SJSA1 (cell line): ENCODE measurements at regions not wholly inside any gene's neighbourhood (a gene's known extent, or its start where the extent isn't known, plus 50 kb on each side); places are given as distances from the start of the nearest gene placed in this dataset.

Experiments used
- DNase-seq, 2 experiments: peaks; one replicate each; pipeline ENCODE4 v3.0.0-alpha.2; 2015 to 2020; ENCODE audit warnings: low spot score in 2 of 2, low read depth in 1 of 2
- H3K27ac ChIP-seq: fragments of 250-450 bp; sonication (Bioruptor Pico); 2 replicates; pipeline ENCODE4 v1.5.1; 2020; ENCODE audit warnings: mild to moderate bottlenecking, moderate library complexity
- H3K27me3 ChIP-seq: fragments of 250-450 bp; sonication (Bioruptor Pico); replicated peaks from 2 replicates; pipeline ENCODE4 v1.5.1; 2020; ENCODE audit warnings: mild to moderate bottlenecking, moderate library complexity
- H3K36me3 ChIP-seq: fragments of 250-450 bp; sonication (Bioruptor Pico); 2 replicates; pipeline ENCODE4 v1.5.1; 2020; ENCODE audit warnings: mild to moderate bottlenecking
- H3K4me1 ChIP-seq: fragments of 250-450 bp; sonication (Bioruptor Pico); replicated peaks from 2 replicates; pipeline ENCODE4 v1.6.1; 2021; ENCODE audit warnings: mild to moderate bottlenecking
- H3K4me3 ChIP-seq: fragments of 250-450 bp; sonication (Bioruptor Pico); 2 replicates; pipeline ENCODE4 v1.5.1; 2020; ENCODE audit warnings: mild to moderate bottlenecking
- H3K9me3 ChIP-seq: fragments of 250-450 bp; sonication (Bioruptor Pico); replicated peaks from 2 replicates; pipeline ENCODE4 v1.5.1; 2020; ENCODE audit warnings: mild to moderate bottlenecking

DNA sequence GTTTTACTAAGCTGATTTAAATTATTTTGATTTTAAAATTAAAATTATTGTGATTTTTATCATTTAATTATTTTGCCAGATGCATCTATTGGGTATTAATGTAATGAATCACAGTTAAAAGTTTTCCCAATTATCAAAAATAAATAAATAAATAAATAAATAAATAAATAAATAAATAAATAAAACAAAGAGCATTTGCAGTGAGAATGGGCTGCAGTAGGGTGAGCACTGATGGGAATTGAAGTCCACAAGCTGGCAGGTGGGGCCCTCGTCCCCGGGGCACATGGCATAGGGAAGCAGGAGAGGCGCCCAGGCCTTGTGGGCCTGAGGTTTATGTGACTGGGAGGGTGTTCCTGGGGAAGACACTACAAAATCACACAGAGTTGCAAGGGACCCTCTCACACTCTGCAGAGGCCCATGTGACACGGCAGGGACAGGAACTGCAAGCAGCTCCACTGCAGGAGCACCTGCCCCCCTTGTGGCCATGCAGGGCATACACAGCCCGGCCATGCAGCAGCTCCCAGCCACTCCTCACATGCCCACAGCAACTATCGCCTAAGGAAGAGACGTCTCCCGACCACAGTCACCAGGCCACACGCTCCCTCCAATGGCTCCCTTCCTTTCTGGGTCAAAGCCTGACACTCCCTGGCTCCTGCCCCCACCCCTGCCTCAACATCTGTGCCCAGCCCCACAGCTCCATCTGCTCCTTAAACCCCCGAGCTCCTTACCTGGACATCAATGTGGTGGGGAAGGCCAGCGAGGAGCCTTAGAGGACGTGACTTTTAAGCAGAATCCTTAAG, 256.3 kb upstream of the SFSWAP start:
- peak; percentile 10 to 16 for DNase-seq
- Histone ChIP-seq H3K4me1 (no peaks in the 10 kb centered on the region), H3K36me3 (no peaks in the 10 kb centered on the region), H3K4me3 (no peak overlapping the region), H3K9me3 (no peaks in the 10 kb centered on the region), H3K27me3 (no peaks in the 10 kb centered on the region), H3K27ac (no peak overlapping the region)

- H3K27me3 ChIP-seq: no peaks in the 10 kb centered on the region
- no peaks in the 10 kb centered on the region for H3K4me1 ChIP-seq
- no peaks in the 10 kb centered on the region for H3K36me3 ChIP-seq
- no peak overlapping the region for H3K27ac ChIP-seq
- DNase-seq: peak in 1 of 2 experiments; percentile 28
- H3K9me3 ChIP-seq: no peaks in the 10 kb centered on the region
- no peak overlapping the region for H3K4me3 ChIP-seq
Observed at GRCh38 chr12:131455218-131455506, 255.7 kb upstream of the SFSWAP start.

DNA sequence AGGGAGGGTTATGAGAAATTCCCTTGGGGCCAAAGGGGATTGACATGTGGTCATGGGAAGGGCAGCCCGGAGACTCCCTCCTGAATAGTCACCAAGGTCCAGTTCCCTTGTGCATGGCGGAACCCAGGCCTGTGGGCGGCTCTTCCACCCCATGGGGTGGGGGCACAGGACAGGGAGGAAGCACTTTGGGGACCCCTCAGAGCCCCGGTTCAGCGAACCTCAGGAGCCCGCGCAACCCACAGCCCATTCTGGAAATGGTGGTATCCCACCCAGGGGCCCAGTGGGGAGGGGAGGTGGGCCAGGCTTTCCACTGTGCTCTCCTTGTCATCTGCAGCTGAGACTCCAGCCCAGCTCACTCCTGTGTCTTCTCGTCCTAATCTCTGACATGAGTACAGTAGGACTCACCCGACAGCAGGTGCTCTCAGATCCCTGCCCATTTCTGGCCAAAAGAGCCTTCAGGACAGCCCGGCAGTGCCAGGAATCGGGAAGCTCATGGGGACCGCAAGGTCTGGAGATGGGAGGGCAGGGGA, 255.2 kb upstream of the SFSWAP start:
- Histone ChIP-seq H3K27ac (no peak overlapping the region), H3K9me3 (no peaks in the 10 kb centered on the region), H3K4me1 (no peaks in the 10 kb centered on the region), H3K27me3 (no peaks in the 10 kb centered on the region), H3K4me3 (no peak overlapping the region), H3K36me3 (no peaks in the 10 kb centered on the region)
- peak in 1 of 2 experiments; percentile 36 for DNase-seq

DNA sequence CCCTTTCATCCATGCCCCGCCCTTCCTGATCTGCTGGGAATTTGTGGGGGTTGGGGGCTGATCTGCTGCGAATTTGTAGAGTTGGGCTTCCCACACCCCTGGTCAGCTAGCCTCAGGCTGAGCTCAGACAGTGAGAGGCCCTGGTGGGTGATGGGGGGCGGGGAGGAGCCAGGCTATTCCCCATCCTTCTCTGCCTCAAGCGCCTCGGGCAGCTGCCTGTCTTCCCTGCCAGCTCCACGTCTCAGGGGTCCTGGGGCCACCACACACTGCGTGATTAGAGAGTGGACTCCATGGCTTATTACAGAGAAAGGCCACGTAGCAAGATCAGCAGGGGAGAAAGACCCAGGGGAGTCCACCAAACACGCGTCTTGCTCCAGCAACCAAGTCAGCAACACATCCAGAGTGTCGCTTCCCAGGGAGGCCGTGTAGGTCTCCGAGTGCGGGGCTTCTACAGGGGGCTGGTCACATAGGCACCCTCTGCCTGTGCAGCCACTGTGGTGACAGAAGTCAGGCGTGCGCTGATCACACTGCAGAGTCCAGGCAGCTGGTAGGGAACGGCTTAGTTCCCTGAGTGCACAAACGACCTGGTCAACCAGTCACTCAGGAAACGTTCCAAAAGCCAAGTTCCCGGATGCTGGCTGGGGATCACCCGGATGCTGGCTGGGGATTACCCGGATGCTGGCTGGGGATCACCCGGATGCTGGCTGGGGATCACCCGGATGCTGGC, 254.4 kb upstream of the SFSWAP start:
- no peaks in the 10 kb centered on the region for H3K27me3 ChIP-seq
- H3K4me3 ChIP-seq: no peak overlapping the region
- H3K4me1 ChIP-seq: no peaks in the 10 kb centered on the region
- H3K36me3 ChIP-seq: no peaks in the 10 kb centered on the region
- H3K9me3 ChIP-seq: no peaks in the 10 kb centered on the region
- peak in 1 of 2 experiments; percentile 35 for DNase-seq
- H3K27ac ChIP-seq: no peak overlapping the region

GRCh38 chr12:131457028-131457310, 253.9 kb upstream of the SFSWAP start:
- Histone ChIP-seq H3K27ac (no peak overlapping the region), H3K9me3 (no peaks in the 10 kb centered on the region)
- no peak for DNase-seq

GRCh38 chr12:131457331-131458047, 253.4 kb upstream of the SFSWAP start:
- no peak overlapping the region for H3K27ac ChIP-seq

More at GRCh38 chr12:131457028-131457310, 253.9 kb upstream of the SFSWAP start:
- Histone ChIP-seq H3K27me3 (no peaks in the 10 kb centered on the region), H3K4me1 (no peaks in the 10 kb centered on the region), H3K36me3 (no peaks in the 10 kb centered on the region), H3K4me3 (no peak overlapping the region)

GRCh38 chr12:131458048-131458374, 252.9 kb upstream of the SFSWAP start:
- Histone ChIP-seq H3K4me3 (no peak overlapping the region), H3K4me1 (no peaks in the 10 kb centered on the region), H3K27me3 (no peaks in the 10 kb centered on the region), H3K9me3 (no peaks in the 10 kb centered on the region), H3K27ac (no peak overlapping the region), H3K36me3 (no peaks in the 10 kb centered on the region)
- DNase-seq: no peak

More at GRCh38 chr12:131457331-131458047, 253.4 kb upstream of the SFSWAP start:
- Histone ChIP-seq H3K27me3 (no peaks in the 10 kb centered on the region), H3K4me3 (no peak overlapping the region), H3K4me1 (no peaks in the 10 kb centered on the region), H3K9me3 (no peaks in the 10 kb centered on the region), H3K36me3 (no peaks in the 10 kb centered on the region)
- DNase-seq: peak in 1 of 2 experiments; percentile 26

DNA sequence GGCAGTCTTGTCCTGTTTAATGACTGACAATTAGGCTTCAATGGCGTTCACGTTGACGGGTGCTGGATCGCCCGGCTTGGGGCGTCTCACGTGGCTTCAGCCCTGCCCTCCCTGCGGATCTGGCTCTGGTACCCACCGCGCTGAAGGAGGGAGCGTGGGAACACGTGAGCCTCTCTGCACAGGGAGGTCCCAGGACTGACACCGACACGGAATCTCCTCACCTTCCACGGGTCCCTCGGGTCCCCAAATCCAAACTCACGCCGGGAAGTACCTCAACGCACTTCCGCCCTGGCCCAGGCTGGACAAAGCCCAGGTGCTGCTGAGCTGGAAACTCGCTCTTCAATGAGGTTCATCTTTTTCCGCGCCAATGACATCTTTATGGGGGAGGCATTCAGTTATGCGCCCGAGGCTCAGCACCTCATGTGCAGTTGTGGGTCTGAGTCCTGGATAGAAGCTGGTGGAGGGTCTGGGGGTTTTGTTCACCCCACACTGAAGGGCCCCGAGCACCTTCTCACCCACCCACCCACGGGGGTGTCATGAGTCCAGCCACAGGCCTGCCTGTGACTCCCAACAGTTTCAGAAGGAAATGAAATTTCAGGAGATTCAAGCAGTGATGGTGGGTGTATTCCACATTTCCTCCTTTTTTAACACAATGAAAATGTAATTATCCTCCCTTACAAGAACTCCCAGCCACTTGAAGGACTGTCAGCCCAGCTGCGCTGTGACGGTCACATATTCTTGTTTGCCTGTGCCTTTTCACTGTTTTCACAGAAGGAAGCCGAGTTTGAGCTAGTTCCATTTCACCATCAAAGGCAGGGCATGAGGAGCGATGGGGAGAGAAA, 251.7 kb upstream of the SFSWAP start:
- peak in 1 of 2 experiments; percentile 22 for DNase-seq
- no peaks in the 10 kb centered on the region for H3K9me3 ChIP-seq

DNA sequence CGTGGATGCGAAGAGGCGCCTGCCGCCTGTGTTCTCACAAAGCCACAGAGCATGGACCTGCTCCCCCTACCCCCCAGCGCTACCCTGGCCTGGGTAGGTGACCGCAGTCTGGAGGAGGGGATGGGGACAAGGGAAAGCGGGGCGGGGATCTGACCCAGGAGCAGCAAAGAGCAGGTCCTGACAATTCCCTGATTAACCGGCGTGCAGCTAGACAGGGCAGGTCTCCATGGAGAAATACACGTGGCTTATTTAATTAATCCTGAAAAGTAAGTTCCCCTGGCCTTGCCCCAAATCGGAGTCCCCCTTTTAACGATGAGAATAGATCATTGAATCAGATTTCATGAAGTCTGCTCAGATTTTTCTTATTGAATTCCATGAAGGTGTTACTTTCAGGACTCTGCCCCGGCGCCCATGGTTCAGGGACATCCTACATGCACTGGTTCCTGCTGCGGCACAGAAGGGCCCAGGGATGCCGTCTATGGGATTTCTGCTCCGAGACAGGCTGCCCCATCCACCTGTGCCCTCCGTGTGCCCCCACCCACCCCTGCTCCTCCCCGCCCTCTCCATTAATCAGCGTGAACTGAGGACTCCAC, 251.0 kb upstream of the SFSWAP start:
- Histone ChIP-seq H3K9me3 (no peaks in the 10 kb centered on the region), H3K36me3 (no peaks in the 10 kb centered on the region), H3K27me3 (no peaks in the 10 kb centered on the region), H3K4me1 (no peaks in the 10 kb centered on the region), H3K27ac (no peak overlapping the region), H3K4me3 (no peak overlapping the region)
- DNase-seq: no peak

More for the DNA sequence above, 251.7 kb upstream of the SFSWAP start:
- Histone ChIP-seq H3K4me1 (no peaks in the 10 kb centered on the region), H3K4me3 (no peak overlapping the region), H3K27me3 (no peaks in the 10 kb centered on the region), H3K27ac (no peak overlapping the region), H3K36me3 (no peaks in the 10 kb centered on the region)

DNA sequence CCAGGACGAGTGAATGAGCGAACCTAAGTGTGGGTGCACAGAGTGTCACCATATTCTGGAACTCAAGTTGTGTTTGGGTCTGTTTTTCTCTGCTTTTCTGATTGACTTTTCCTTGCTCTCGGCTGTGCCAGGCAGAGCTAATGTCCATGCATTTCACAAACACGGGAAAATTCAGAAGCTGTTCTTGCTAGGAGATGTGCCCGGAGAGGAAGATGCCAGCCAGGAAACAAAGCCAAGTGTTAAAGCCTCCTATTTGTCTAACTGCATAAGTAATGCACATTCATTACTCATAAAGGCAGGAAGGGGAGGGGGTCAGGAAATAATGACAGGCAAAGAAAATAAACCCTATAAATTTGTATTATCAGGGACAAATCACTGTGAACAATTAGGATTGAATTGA, 250.4 kb upstream of the SFSWAP start:
- no peaks in the 10 kb centered on the region for H3K27me3 ChIP-seq

DNA sequence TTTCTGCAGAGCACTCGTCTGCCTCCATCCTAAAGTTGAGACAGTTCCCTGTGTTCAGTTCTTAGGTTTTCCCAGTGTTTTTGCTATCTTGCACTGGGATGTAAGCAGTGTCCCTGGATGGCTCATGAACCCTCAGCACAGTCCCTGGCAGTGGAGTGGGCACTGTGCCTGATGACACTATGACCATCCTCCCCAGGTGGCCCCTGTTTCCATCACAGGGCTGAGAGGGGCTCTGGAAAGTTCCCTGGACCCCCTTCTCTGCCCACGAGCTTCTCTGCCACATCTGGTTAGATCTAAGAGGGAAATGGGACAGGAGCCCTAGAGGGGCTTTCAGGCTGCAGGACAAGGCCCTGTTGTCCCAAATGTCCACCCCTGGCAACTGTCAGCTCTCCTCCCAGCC, 249.8 kb upstream of the SFSWAP start:
- peak in 1 of 2 experiments; percentile 8 for DNase-seq
- H3K4me3 ChIP-seq: no peak overlapping the region
- no peaks in the 10 kb centered on the region for H3K9me3 ChIP-seq
- no peaks in the 10 kb centered on the region for H3K27me3 ChIP-seq
- H3K4me1 ChIP-seq: no peaks in the 10 kb centered on the region
- H3K36me3 ChIP-seq: no peaks in the 10 kb centered on the region
- no peak overlapping the region for H3K27ac ChIP-seq

More for the DNA sequence above, 250.4 kb upstream of the SFSWAP start:
- Histone ChIP-seq H3K27ac (no peak overlapping the region), H3K4me1 (no peaks in the 10 kb centered on the region), H3K9me3 (no peaks in the 10 kb centered on the region), H3K4me3 (no peak overlapping the region), H3K36me3 (no peaks in the 10 kb centered on the region)
- no peak for DNase-seq

- Histone ChIP-seq H3K4me3 (no peak overlapping the region), H3K4me1 (no peaks in the 10 kb centered on the region), H3K27me3 (no peaks in the 10 kb centered on the region), H3K27ac (no peak overlapping the region), H3K36me3 (no peaks in the 10 kb centered on the region), H3K9me3 (no peaks in the 10 kb centered on the region)
- no peak for DNase-seq
Observed at GRCh38 chr12:131463174-131463573, 247.7 kb upstream of the SFSWAP start.

- Histone ChIP-seq H3K27me3 (no peaks in the 10 kb centered on the region), H3K36me3 (no peaks in the 10 kb centered on the region), H3K9me3 (no peaks in the 10 kb centered on the region), H3K4me1 (no peaks in the 10 kb centered on the region), H3K4me3 (no peak overlapping the region), H3K27ac (no peak overlapping the region)
- no peak for DNase-seq
Observed at GRCh38 chr12:131464081-131464480, 246.8 kb upstream of the SFSWAP start.
